Retinal pigment epithelial cell (primary cell): ENCODE measurements at regions not wholly inside any gene's neighbourhood (a gene's known extent, or its start where the extent isn't known, plus 50 kb on each side); places are given as distances from the start of the nearest gene placed in this dataset.
"Not testable (repeated sequence)": the region's sequence is repeated elsewhere in the genome, so short reads cannot be mapped to it uniquely, and the experiment has no call there.

Experiments
- DNase-seq: peaks from one replicate; pipeline ENCODE4 v3.0.0-alpha.2; 2010; ENCODE audit warnings: low read depth
- H3K4me3 ChIP-seq: 2 replicates; pipeline ENCODE4 v1.5.1; 2011; ENCODE audit warnings: mild to moderate bottlenecking, low read length, control low read depth, moderate library complexity
- CTCF ChIP-seq: conservative IDR thresholded peaks from 2 replicates; pipeline ENCODE4 v1.5.1; 2011; ENCODE audit warnings: low read depth, low read length, control low read depth, inconsistent platforms

GRCh38 chr6:30823534-30823865 lies 60.8 kb upstream of the DDR1 start:
- H3K4me3 ChIP-seq = no peak overlapping the region
- no peak for TF ChIP-seq CTCF
- no peak for DNase-seq

- no peak for DNase-seq
- TF ChIP-seq CTCF = peak; percentile 52
- H3K4me3 ChIP-seq = no peak overlapping the region
Observed at GRCh38 chr6:30821862-30822784, 62.2 kb upstream of the DDR1 start.

- DNase-seq = no peak
- TF ChIP-seq CTCF = peak; percentile 29
- no peak overlapping the region for H3K4me3 ChIP-seq
Observed at GRCh38 chr6:30820193-30820592, 64.1 kb upstream of the DDR1 start.

DNA sequence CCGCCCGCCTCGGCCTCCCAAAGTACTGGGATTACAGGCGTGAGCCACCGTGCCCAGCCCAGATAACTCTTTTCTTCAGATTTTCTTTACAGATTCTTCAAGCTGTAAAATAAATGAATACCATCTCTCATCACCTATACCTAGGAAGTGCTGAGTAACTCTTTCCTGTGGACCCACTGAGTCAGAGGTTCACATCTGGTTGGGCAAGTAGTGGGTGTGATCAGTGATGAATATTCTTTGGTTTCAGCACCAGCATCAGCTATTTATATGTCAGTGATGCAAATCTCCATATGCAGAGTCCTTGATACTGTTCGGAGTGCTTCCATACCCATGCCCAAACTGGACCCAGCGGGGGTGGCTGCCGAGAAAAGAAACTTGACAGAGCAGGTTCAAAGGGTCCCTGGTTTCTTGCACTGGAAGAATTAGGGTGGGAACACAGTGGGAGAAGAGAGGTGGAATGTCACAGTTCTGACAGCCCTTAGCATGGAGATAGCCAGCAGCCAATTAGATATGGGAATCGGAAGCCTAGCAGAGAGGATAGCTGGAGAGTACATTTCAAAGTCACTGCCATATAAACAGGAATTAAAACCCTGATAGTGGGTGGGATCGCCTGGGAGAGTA lies 64.9 kb upstream of the DDR1 start:
- no peak for TF ChIP-seq CTCF
- H3K4me3 ChIP-seq = no peak overlapping the region
- DNase-seq = no peak

GRCh38 chr6:30818391-30818841 lies 65.9 kb upstream of the DDR1 start:
- no peak overlapping the region for H3K4me3 ChIP-seq
- DNase-seq = no peak
- TF ChIP-seq CTCF = no peak

DNA sequence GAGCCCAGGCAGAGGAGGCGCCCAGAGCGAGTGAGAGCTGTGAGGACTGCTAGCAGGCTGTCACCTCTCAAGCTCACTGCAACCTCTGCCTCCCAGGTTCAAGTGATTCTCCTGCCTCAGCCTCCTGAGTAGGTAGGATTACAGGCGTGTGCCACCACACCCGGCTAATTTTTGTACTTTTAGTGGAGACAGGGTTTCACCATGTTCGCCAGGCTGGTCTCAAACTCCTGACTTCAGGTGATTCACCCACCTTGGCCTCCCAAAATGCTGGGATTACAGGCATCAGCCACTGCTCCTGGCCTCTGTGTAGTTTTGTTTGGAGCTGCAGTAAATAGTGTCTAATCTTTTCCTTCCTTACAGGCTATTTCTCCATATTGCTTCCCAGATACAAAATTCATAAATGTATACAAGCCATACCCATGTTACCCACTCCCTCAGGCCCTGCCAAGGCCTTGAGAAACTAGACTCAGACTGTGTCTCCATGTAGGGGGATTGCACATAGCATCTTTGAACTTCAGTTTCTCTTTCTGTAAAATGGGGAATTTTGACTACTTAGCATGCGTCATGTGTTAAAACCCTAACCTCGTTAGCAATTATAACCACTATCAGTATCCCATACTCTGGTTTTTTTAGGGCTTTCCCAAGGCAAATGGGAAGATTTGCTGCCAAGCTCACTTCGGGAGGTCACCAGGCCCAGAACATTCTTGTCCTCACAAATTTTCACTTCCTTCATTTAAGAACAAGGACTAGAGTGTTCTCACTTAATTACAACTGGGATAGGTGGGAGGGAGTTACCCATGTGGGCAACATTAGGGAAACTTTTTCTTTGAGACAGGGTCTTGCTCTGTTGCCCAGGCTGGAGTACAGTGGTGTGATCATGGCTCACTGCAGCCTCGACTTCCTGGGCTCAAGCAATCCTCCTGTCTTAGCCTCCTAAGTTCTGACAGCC lies 67.3 kb upstream of the DDR1 start:
- no peak for DNase-seq
- H3K4me3 ChIP-seq = no peak overlapping the region
- TF ChIP-seq CTCF = no peak

DNA sequence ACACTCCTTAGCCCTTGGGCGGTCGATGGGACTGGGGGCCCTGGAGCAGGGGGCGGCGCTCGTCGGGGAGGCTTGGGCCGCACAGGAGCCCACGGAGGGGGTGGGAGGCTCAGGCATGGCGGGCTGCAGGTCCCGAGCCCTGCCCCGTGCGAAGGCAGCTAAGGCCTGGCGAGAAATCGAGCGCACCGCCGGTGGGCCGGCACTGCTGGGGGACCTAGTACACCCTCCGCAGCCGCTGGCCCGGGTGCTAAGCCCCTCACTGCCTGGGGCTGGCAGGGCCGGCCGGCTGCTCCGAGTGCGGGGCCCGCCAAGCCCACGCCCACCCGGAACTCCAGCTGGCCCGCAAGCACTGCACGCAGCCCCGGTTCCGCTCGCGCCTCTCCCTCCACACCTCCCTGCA lies 68.0 kb upstream of the DDR1 start:
- H3K4me3 ChIP-seq = not testable (repeated sequence)

DNA sequence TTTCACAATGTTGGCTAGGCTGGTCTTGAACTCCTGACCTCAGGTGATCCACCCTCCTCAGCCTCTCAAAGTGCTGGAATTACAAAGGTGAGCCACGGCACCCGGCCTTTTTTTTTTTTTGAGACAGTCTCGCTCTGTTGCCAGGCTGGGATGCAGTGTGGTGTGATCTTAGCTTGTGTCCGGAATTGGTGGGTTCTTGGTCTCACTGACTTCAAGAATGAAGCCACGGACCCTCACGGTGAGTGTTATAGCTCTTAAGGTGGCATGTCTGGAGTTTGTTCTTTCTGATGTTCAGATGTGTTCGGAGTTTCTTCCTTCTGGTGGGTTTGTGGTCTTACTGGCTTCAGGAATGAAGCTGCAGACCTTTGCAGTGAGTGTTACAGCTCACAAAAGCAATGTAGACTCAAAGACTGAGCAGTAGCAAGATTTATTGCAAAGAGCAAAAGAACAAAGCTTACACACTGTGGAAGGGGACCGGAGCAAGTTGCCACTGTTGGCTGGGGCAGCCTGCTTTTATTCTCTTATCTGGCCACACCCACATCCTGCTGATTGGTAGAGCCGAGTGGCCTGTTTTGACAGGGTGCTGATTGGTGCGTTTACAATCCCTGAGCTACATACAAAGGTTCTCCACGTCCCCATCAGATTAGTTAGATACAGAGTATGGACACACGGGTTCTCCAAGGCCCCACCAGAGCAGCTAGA lies 69.1 kb upstream of the DDR1 start:
- DNase-seq, H3K4me3 ChIP-seq: not testable (repeated sequence)

More for the DNA sequence above, 68.0 kb upstream of the DDR1 start:
- not testable (repeated sequence) for DNase-seq
